ENCODE measurements at regions not wholly inside any gene's neighbourhood (a gene's known extent, or its start where the extent isn't known, plus 50 kb on each side); places are given as distances from the start of the nearest gene placed in this dataset.
A peak's percentile ranks its signal among the peaks of the same experiment; 100 is the strongest.

DNA sequence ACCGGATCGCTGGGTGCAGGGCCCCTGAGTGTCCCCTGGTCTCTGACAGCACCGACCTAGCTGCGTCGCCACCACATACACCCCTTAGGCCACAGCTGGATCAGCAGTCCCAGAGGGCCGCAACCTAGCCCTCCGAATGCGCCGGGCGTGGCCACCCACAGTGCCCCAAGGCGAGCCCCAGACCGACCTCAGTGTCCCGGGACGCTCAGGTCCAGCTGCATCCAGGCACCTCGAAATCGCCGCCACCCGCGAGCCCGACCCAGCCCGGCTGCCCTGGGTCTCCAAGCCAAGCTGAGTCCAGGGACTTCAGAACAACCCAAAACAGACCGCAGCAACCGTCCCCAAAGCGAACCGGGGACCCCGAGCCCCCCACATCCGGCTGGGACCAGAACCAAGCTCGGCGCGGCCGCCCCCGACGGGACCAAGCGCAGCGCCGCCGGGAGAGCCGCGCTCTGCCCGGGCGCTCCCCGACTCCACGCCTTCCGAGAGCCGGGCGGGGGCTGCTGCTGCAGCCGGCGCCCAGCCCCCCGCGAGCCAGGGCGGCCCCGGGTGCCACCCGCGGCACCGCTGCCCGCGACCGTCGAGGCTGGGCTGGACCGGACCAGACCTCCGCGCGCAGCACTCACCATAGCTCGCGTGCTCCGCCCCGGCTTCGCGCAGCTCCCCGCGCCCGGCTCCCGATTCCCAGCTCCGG is 54.6 kb upstream of the ECE1 start:
- Histone ChIP-seq H3K23ac (ENCODE audit: insufficient read length) (no peak overlapping the region), H2BK15ac (ENCODE audit: low read length) (no peak overlapping the region), H3K27me3 (replicated peaks in 1 of 4; ENCODE audit: control insufficient read depth in 3 of 4, extremely low read depth in 1 of 4, insufficient read depth in 3 of 4, low read length in 3 of 4) (peaks cover 0 to 20% (median 15%) of the 10 kb centered on the region in 4 experiments; a peak in 6 of 7 replicates), H3K4me3 (ENCODE audit: extremely low read depth in 1 of 4, insufficient read depth in 2 of 4, low read depth in 3 of 4, low read length in 4 of 4) (peak overlapping the region; percentile 52 to 78 (median 70)), H3K79me1 (ENCODE audit: low read depth, low read length) (no peaks in the 10 kb centered on the region), H3K56ac (replicated peaks; ENCODE audit: insufficient read length, low read depth, low read length) (no peak overlapping the region), H3K4ac (replicated peaks; ENCODE audit: insufficient read length, low read depth, low read length) (no peak overlapping the region), H3K9me3 (ENCODE audit: insufficient read depth in 2 of 2, low read depth in 1 of 2, low read length in 1 of 2) (no peaks in the 10 kb centered on the region), H3K4me1 (replicated peaks in 1 of 4; ENCODE audit: control insufficient read depth in 3 of 4, insufficient read depth in 4 of 4, low read length in 3 of 4) (peaks cover 3 to 12% (median 5%) of the 10 kb centered on the region in 4 experiments), H2BK120ac (replicated peaks; ENCODE audit: low read depth, low read length) (no peak overlapping the region), H4K20me1 (replicated peaks in 1 of 2; ENCODE audit: control insufficient read depth in 1 of 2, insufficient read depth in 2 of 2, low read length in 2 of 2) (peaks cover 5 to 27% of the 10 kb centered on the region in 2 experiments), H3K18ac (ENCODE audit: extremely low read depth, low read length) (no peak overlapping the region), H2BK12ac (ENCODE audit: low read depth, low read length) (no peak overlapping the region), H3K14ac (ENCODE audit: insufficient read length) (no peak overlapping the region), H3K23me2 (ENCODE audit: low read depth, low read length) (peaks cover 18% of the 10 kb centered on the region), H2AK5ac (ENCODE audit: low read depth, low read length) (no peak overlapping the region), H4K5ac (ENCODE audit: insufficient read length, low read depth, low read length) (no peak overlapping the region), H2AFZ (ENCODE audit: low read length) (no peak overlapping the region), H4K8ac (ENCODE audit: extremely low read depth, insufficient read depth, low read length) (peak overlapping the region; percentile 11), H2BK20ac (ENCODE audit: low read length) (no peak overlapping the region), H3K4me2 (ENCODE audit: insufficient read depth in 1 of 2, low read depth in 2 of 2, low read length in 2 of 2) (peak overlapping the region; percentile 97 to 98), H3K79me2 (ENCODE audit: control insufficient read depth in 1 of 2, insufficient read depth in 2 of 2, low read length in 2 of 2) (peaks cover 0 to 17% of the 10 kb centered on the region in 2 experiments; a peak in 2 of 4 replicates), H3K9ac (replicated peaks in 1 of 4; ENCODE audit: extremely low read depth in 1 of 4, low read depth in 3 of 4, low read length in 3 of 4) (peak overlapping the region; percentile 15 to 85 (median 43); a peak in 5 of 7 replicates), H3K27ac (ENCODE audit: low read depth, low read length) (no peak overlapping the region), H2BK5ac (ENCODE audit: low read depth, low read length) (no peak overlapping the region), H3K36me3 (ENCODE audit: control insufficient read depth in 2 of 4, insufficient read depth in 4 of 4, low read length in 3 of 4) (no peaks in the 10 kb centered on the region), H4K91ac (replicated peaks; ENCODE audit: insufficient read length, low read length) (no peak overlapping the region)
- POLR2A ChIA-PET (ENCODE audit: partially characterized antibody): interaction anchor here (0.8 to 2.0 kb wide), 9 partner anchors 7 to 558 kb away, joined by 3 to 8 read pairs (median 3); partner anchors contain the start of gene HP1BP3
- DNase-seq (ENCODE audit: low read depth in 1 of 2, low spot score in 2 of 2): peak in 1 of 2 experiments; percentile 65
- FAIRE-seq: no peak
- CTCF ChIA-PET (ENCODE audit: partially characterized antibody): interaction anchor here (0.5 to 3.9 kb wide), 16 partner anchors 8 to 1141 kb away, joined by 3 to 15 read pairs (median 4); no protein-coding TSS in a partner anchor
- 1% methylated on average over 44 of the region's 74 CpGs; no CpG with 5 or more reads in 1 of the 2 experiments for WGBS, 2 experiments (ENCODE audit: extremely low coverage in 1 of 2, insufficient coverage in 1 of 2, insufficient read length in 1 of 2, insufficient replicate concordance in 2 of 2, low coverage in 1 of 2, low lambda C conversion rate in 2 of 2, missing lambda C conversion rate in 1 of 2)
- no peak for TF ChIP-seq TCF12 (IDR thresholded peaks at IDR 0.05; ENCODE audit: low read depth, low read length)
- TF ChIP-seq SIN3A (conservative IDR thresholded peaks at IDR 0.05 in 1 of 2, IDR thresholded peaks at IDR 0.05 in 1 of 2; ENCODE audit: low read depth in 1 of 2, low read length in 2 of 2): peak; percentile 51 to 57; a peak in 1 of 4 replicates
- TF ChIP-seq KDM4A (IDR thresholded peaks at IDR 0.05; ENCODE audit: low read depth, low read length, severe bottlenecking): peak; percentile 79
- TF ChIP-seq SAP30 (IDR thresholded peaks at IDR 0.05; ENCODE audit: insufficient read depth, insufficient replicate concordance, low read length): no peak
- TF ChIP-seq, protein P1, sequence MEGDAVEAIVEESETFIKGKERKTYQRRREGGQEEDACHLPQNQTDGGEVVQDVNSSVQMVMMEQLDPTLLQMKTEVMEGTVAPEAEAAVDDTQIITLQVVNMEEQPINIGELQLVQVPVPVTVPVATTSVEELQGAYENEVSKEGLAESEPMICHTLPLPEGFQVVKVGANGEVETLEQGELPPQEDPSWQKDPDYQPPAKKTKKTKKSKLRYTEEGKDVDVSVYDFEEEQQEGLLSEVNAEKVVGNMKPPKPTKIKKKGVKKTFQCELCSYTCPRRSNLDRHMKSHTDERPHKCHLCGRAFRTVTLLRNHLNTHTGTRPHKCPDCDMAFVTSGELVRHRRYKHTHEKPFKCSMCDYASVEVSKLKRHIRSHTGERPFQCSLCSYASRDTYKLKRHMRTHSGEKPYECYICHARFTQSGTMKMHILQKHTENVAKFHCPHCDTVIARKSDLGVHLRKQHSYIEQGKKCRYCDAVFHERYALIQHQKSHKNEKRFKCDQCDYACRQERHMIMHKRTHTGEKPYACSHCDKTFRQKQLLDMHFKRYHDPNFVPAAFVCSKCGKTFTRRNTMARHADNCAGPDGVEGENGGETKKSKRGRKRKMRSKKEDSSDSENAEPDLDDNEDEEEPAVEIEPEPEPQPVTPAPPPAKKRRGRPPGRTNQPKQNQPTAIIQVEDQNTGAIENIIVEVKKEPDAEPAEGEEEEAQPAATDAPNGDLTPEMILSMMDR (IDR thresholded peaks at IDR 0.05; ENCODE audit: control extremely low read depth in 1 of 3, insufficient read depth in 1 of 3, low read depth in 1 of 3, low read length in 3 of 3): no peak
- TF ChIP-seq KDM1A (IDR thresholded peaks at IDR 0.05; ENCODE audit: borderline replicate concordance, low read length): no peak
- TF ChIP-seq, protein P2, sequence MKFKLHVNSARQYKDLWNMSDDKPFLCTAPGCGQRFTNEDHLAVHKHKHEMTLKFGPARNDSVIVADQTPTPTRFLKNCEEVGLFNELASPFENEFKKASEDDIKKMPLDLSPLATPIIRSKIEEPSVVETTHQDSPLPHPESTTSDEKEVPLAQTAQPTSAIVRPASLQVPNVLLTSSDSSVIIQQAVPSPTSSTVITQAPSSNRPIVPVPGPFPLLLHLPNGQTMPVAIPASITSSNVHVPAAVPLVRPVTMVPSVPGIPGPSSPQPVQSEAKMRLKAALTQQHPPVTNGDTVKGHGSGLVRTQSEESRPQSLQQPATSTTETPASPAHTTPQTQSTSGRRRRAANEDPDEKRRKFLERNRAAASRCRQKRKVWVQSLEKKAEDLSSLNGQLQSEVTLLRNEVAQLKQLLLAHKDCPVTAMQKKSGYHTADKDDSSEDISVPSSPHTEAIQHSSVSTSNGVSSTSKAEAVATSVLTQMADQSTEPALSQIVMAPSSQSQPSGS (IDR thresholded peaks at IDR 0.05; ENCODE audit: low read length): no peak

All from H1 (cell line).